ENCODE measurements at regions not wholly inside any gene's neighbourhood (a gene's known extent, or its start where the extent isn't known, plus 50 kb on each side); places are given as distances from the start of the nearest gene placed in this dataset.

GRCh38 chr2:14358774-14359173 lies 273.7 kb upstream of the LRATD1 start:
- TF ChIP-seq CTCF (IDR thresholded peaks at IDR 0.05; ENCODE audit: insufficient read depth, low read length, poor library complexity, severe bottlenecking) (no peak), EZH2phosphoT487 (conservative IDR thresholded peaks at IDR 0.05; ENCODE audit: low read length) (no peak)
